SU-DHL-6 (cell line): ENCODE measurements at regions not wholly inside any gene's neighbourhood (a gene's known extent, or its start where the extent isn't known, plus 50 kb on each side); places are given as distances from the start of the nearest gene placed in this dataset.
A peak's percentile ranks its signal among the peaks of the same experiment; 100 is the strongest.

Experiments used
- H2AFZ ChIP-seq: fragments of 200-600 bp; sonication (generic); 2 replicates; pipeline ENCODE4 v1.6.1; 2014; ENCODE audit warnings: low read depth, mild to moderate bottlenecking, moderate library complexity, mixed read lengths, antibody characterized with exemption, low read length; ENCODE audit not compliant: severe bottlenecking
- H3F3A ChIP-seq: fragments of 200-600 bp; shearing (Covaris generic); 2 replicates; pipeline ENCODE4 v1.6.0; 2016; ENCODE audit warnings: antibody characterized with exemption, mild to moderate bottlenecking; ENCODE audit not compliant: insufficient read depth
- H3K27ac ChIP-seq: fragments of 200-600 bp; sonication (generic); 2 replicates; pipeline ENCODE4 v1.5.1; 2016; ENCODE audit warnings: low read depth, mild to moderate bottlenecking, low read length, moderate library complexity, mixed read lengths
- H3K27me3 ChIP-seq: fragments of 200-600 bp; sonication (generic), shearing (Covaris generic); 2 replicates; pipeline ENCODE4 v1.6.0; 2014; ENCODE audit warnings: mild to moderate bottlenecking, low read length
- H3K36me3 ChIP-seq: fragments of 200-600 bp; sonication (generic); 2 replicates; pipeline ENCODE4 v1.6.1; 2014; ENCODE audit warnings: mild to moderate bottlenecking, low read length, mixed read lengths
- H3K4me2 ChIP-seq: fragments of 300-600, 200-600 bp; shearing (Covaris generic), sonication (generic); 2 replicates; pipeline ENCODE4 v1.6.0; 2014; ENCODE audit warnings: low read length, low read depth, mild to moderate bottlenecking; ENCODE audit not compliant: poor library complexity, severe bottlenecking
- H3K4me3 ChIP-seq: fragments of 200-600 bp; sonication (generic); 2 replicates; pipeline ENCODE4 v1.5.1; 2014; ENCODE audit warnings: antibody characterized with exemption, low read length, mild to moderate bottlenecking, mixed read lengths; ENCODE audit not compliant: insufficient read depth, poor library complexity, severe bottlenecking
- H3K79me2 ChIP-seq: fragments of 200-600 bp; sonication (generic); 2 replicates; pipeline ENCODE4 v1.6.1; 2014; ENCODE audit warnings: mild to moderate bottlenecking, low read length, moderate library complexity; ENCODE audit not compliant: insufficient read depth
- H3K9ac ChIP-seq: fragments of 200-600 bp; sonication (generic); 2 replicates; pipeline ENCODE4 v1.7.0; 2014; ENCODE audit warnings: mild to moderate bottlenecking, low read length
- H3K9me2 ChIP-seq: fragments of 200-600 bp; sonication (generic); replicated peaks from 2 replicates; pipeline ENCODE4 v1.6.1; 2014; ENCODE audit warnings: low read length; ENCODE audit not compliant: insufficient read depth
- H3K9me3 ChIP-seq: fragments of 200-600 bp; sonication (generic); 2 replicates; pipeline ENCODE4 v1.6.1; 2014; ENCODE audit warnings: low read length, mixed read lengths; ENCODE audit not compliant: insufficient read depth
- H4K20me1 ChIP-seq: fragments of 200-600 bp; sonication (generic); 2 replicates; pipeline ENCODE4 v1.6.1; 2014; ENCODE audit warnings: low read depth, mild to moderate bottlenecking, antibody characterized with exemption, low read length, moderate library complexity, mixed read lengths
- EZH2phosphoT487 ChIP-seq: fragments of 200-600 bp; sonication (generic), shearing (Covaris generic); conservative IDR thresholded peaks from 2 replicates; pipeline ENCODE4 v1.6.1; 2018; ENCODE audit warnings: mild to moderate bottlenecking, antibody characterized with exemption, low read length, moderate library complexity, mixed read lengths
- TF ChIP-seq, protein P1 (sequence below): fragments of 200-600 bp; sonication (generic); IDR thresholded peaks from one replicate; pipeline ENCODE4 v1.5.1; 2017; ENCODE audit warnings: antibody characterized with exemption, mild to moderate bottlenecking, low read length, moderate library complexity; ENCODE audit not compliant: insufficient read depth, poor library complexity, severe bottlenecking

- Histone ChIP-seq H3K9me2 (no peaks in the 10 kb centered on the region), H3K9me3 (no peaks in the 10 kb centered on the region), H3K4me3 (no peak overlapping the region), H3K27ac (no peak overlapping the region), H3K4me2 (no peak overlapping the region), H3K27me3 (no peaks in the 10 kb centered on the region), H3F3A (no peaks in the 10 kb centered on the region), H4K20me1 (no peaks in the 10 kb centered on the region), H2AFZ (peak overlapping the region; percentile 43), H3K36me3 (no peaks in the 10 kb centered on the region), H3K9ac (no peak overlapping the region), H3K79me2 (no peaks in the 10 kb centered on the region)
- no peak for TF ChIP-seq EZH2phosphoT487
- TF ChIP-seq, protein P1, sequence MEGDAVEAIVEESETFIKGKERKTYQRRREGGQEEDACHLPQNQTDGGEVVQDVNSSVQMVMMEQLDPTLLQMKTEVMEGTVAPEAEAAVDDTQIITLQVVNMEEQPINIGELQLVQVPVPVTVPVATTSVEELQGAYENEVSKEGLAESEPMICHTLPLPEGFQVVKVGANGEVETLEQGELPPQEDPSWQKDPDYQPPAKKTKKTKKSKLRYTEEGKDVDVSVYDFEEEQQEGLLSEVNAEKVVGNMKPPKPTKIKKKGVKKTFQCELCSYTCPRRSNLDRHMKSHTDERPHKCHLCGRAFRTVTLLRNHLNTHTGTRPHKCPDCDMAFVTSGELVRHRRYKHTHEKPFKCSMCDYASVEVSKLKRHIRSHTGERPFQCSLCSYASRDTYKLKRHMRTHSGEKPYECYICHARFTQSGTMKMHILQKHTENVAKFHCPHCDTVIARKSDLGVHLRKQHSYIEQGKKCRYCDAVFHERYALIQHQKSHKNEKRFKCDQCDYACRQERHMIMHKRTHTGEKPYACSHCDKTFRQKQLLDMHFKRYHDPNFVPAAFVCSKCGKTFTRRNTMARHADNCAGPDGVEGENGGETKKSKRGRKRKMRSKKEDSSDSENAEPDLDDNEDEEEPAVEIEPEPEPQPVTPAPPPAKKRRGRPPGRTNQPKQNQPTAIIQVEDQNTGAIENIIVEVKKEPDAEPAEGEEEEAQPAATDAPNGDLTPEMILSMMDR, result no peak
Measured at GRCh38 chr14:42480255-42480654, 873.6 kb downstream of the LRFN5 start.

DNA sequence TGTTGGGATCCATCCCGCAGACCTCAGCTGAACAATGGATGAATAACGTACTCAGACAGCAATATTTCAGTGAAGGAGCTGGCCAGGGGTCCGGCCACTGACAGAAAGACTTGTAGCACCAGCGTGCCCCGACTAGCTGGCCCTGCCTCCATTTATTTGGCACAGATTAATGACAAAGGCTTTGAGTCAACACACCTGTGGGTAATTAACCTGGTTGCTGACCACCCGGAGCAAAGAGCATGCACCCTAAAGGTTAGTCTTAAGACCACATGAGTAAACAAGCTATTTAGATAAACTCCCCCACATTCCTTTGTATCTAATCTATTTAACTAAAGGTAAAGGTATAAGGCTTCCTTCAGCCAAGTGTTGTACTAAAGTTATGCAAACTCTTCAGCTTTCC is 868.6 kb downstream of the LRFN5 start:
- Histone ChIP-seq H3K79me2 (no peaks in the 10 kb centered on the region), H4K20me1 (no peaks in the 10 kb centered on the region), H3K9me2 (no peaks in the 10 kb centered on the region), H3K27me3 (no peaks in the 10 kb centered on the region), H3F3A (no peaks in the 10 kb centered on the region), H3K36me3 (no peaks in the 10 kb centered on the region), H3K27ac (no peak overlapping the region), H3K9ac (no peak overlapping the region), H2AFZ (no peak overlapping the region), H3K4me2 (no peak overlapping the region), H3K4me3 (no peak overlapping the region), H3K9me3 (no peaks in the 10 kb centered on the region)
- TF ChIP-seq, protein P1, result no peak
- no peak for TF ChIP-seq EZH2phosphoT487

GRCh38 chr14:42470427-42470719 is 863.7 kb downstream of the LRFN5 start:
- no peak overlapping the region for H2AFZ ChIP-seq
- H3K9me3 ChIP-seq, result no peaks in the 10 kb centered on the region
- no peaks in the 10 kb centered on the region for H3F3A ChIP-seq

More at GRCh38 chr14:42470427-42470719, 863.7 kb downstream of the LRFN5 start:
- no peak overlapping the region for H3K4me2 ChIP-seq
- no peaks in the 10 kb centered on the region for H3K9me2 ChIP-seq
- H3K27me3 ChIP-seq, result no peaks in the 10 kb centered on the region
- no peak for TF ChIP-seq EZH2phosphoT487
- TF ChIP-seq, protein P1, result no peak
- no peak overlapping the region for H3K9ac ChIP-seq
- no peak overlapping the region for H3K27ac ChIP-seq
- H3K36me3 ChIP-seq, result no peaks in the 10 kb centered on the region
- H4K20me1 ChIP-seq, result no peaks in the 10 kb centered on the region
- no peaks in the 10 kb centered on the region for H3K79me2 ChIP-seq
- no peak overlapping the region for H3K4me3 ChIP-seq
